PC-9 (cell line): ENCODE measurements at regions not wholly inside any gene's neighbourhood (a gene's known extent, or its start where the extent isn't known, plus 50 kb on each side); places are given as distances from the start of the nearest gene placed in this dataset.

Experiments used
- BruUV-seq: library from RNA; stranded (reverse); fragments of 400-500 nt; replicated peaks from 2 replicates; lab custom pipeline; 2021; lab: Mats Ljungman, UMichigan
- CTCF ChIA-PET: fragments of 300-600 bp; sonication (Branson Sonifier 250); formaldehyde crosslinking; loops from one replicate; lab custom pipeline; 2022; ENCODE audit warnings: antibody characterized with exemption; lab: Charles Lee
- POLR2A ChIA-PET: fragments of 300-600 bp; sonication (Branson Sonifier 250); formaldehyde crosslinking; loops from one replicate; lab custom pipeline; 2022; ENCODE audit warnings: antibody characterized with exemption; ENCODE audit not compliant: unreplicated experiment; lab: Charles Lee
- DNase-seq, 2 experiments: peaks; one replicate each; pipeline versions ENCODE4 v3.0.0 to v3.0.0-alpha.2; 2015 to 2022; ENCODE audit warnings: mixed read lengths in 1 of 2
- H2AFZ ChIP-seq: fragments of 200-600 bp; sonication (generic); 2 replicates; pipeline ENCODE4 v1.8.1; 2017; ENCODE audit warnings: antibody characterized with exemption
- H3F3A ChIP-seq: fragments of 200-600 bp; sonication (generic); 2 replicates; pipeline ENCODE4 v1.8.1; 2017; ENCODE audit warnings: antibody characterized with exemption, mild to moderate bottlenecking, low read depth; ENCODE audit not compliant: insufficient read depth
- H3K27ac ChIP-seq: fragments of 200-600 bp; sonication (generic); 2 replicates; pipeline ENCODE4 v1.6.1; 2016; ENCODE audit warnings: mixed run types
- H3K27me3 ChIP-seq: fragments of 200-600 bp; sonication (generic); 2 replicates; pipeline ENCODE4 v1.6.1; 2016; ENCODE audit warnings: low read depth, mixed run types; ENCODE audit not compliant: insufficient read depth
- H3K36me3 ChIP-seq: fragments of 200-600 bp; sonication (generic); 2 replicates; pipeline ENCODE4 v1.6.1; 2016; ENCODE audit warnings: low read depth, mixed run types
- H3K4me1 ChIP-seq: fragments of 200-600 bp; sonication (generic); replicated peaks from 2 replicates; pipeline ENCODE4 v1.6.1; 2016; ENCODE audit warnings: mixed run types; ENCODE audit not compliant: insufficient read depth
- H3K4me2 ChIP-seq: fragments of 200-600 bp; sonication (generic); 2 replicates; pipeline ENCODE4 v1.6.1; 2017; ENCODE audit warnings: mixed run types
- H3K4me3 ChIP-seq: fragments of 200-600 bp; sonication (generic); 2 replicates; pipeline ENCODE4 v1.6.1; 2016; ENCODE audit warnings: mixed run types
- H3K79me2 ChIP-seq: fragments of 200-600 bp; sonication (generic); 2 replicates; pipeline ENCODE4 v1.6.1; 2017; ENCODE audit warnings: low read depth, mixed run types
- H3K9me2 ChIP-seq: fragments of 200-600 bp; sonication (generic); 2 replicates; pipeline ENCODE4 v1.8.1; 2017; ENCODE audit warnings: mild to moderate bottlenecking; ENCODE audit not compliant: insufficient read depth
- H3K9me3 ChIP-seq: fragments of 200-600 bp; sonication (generic); 2 replicates; pipeline ENCODE4 v1.8.1; 2016; ENCODE audit warnings: low read depth; ENCODE audit not compliant: insufficient read depth
- H4K20me1 ChIP-seq: fragments of 200-600 bp; sonication (generic); 2 replicates; pipeline ENCODE4 v1.8.1; 2017; ENCODE audit not compliant: insufficient read depth
- CTCF ChIP-seq: fragments of 200-600 bp; sonication (generic); conservative IDR thresholded peaks from 2 replicates; pipeline ENCODE4 v1.6.1; 2017; ENCODE audit warnings: mixed run types, antibody characterized with exemption, mild to moderate bottlenecking, moderate library complexity
- EZH2 ChIP-seq: fragments of 200-600 bp; sonication (generic); IDR thresholded peaks from 2 replicates; pipeline ENCODE4 v1.8.0; 2017; ENCODE audit warnings: antibody characterized with exemption, low read depth
- intact Hi-C: fragments of 100-400 bp; cut with micrococcal nuclease; formaldehyde crosslinking; loops from one replicate; pipeline ENCODE4 v1.10.0; 2022; ENCODE audit not compliant: unreplicated experiment

- no peak for DNase-seq
- TF ChIP-seq EZH2: no peak
- no peak for TF ChIP-seq CTCF
- no peaks in the 10 kb centered on the region for H3K9me3 ChIP-seq
- no peak overlapping the region for H3K27ac ChIP-seq
- no peaks in the 10 kb centered on the region for H4K20me1 ChIP-seq
- no peaks in the 10 kb centered on the region for H3K36me3 ChIP-seq
- intact Hi-C loops: no loop called here
- no TSS peak for BruUV-seq
- H3K27me3 ChIP-seq: no peaks in the 10 kb centered on the region
- no peaks in the 10 kb centered on the region for H3K9me2 ChIP-seq
- H3K79me2 ChIP-seq: no peaks in the 10 kb centered on the region
- H3K4me2 ChIP-seq: no peak overlapping the region
- H3K4me3 ChIP-seq: no peak overlapping the region
- POLR2A ChIA-PET: no interaction called here
- CTCF ChIA-PET: no interaction called here
- no peaks in the 10 kb centered on the region for H3F3A ChIP-seq
- no peaks in the 10 kb centered on the region for H3K4me1 ChIP-seq
- H2AFZ ChIP-seq: no peak overlapping the region
Measured at GRCh38 chr2:228725031-228725430, 543.5 kb upstream of the SPHKAP start.

- Histone ChIP-seq H3K27ac (no peak overlapping the region), H3K4me1 (no peaks in the 10 kb centered on the region), H3K4me2 (no peak overlapping the region), H3K9me2 (no peaks in the 10 kb centered on the region), H3K36me3 (no peaks in the 10 kb centered on the region), H3K9me3 (no peaks in the 10 kb centered on the region), H3K4me3 (no peak overlapping the region), H2AFZ (no peak overlapping the region), H3K79me2 (no peaks in the 10 kb centered on the region), H4K20me1 (no peaks in the 10 kb centered on the region), H3F3A (no peaks in the 10 kb centered on the region), H3K27me3 (no peaks in the 10 kb centered on the region)
- no TSS peak for BruUV-seq
- ChIA-PET POLR2A (no interaction called here), CTCF (no interaction called here)
- DNase-seq: no peak
- intact Hi-C loops: no loop called here
- TF ChIP-seq EZH2 (no peak), CTCF (no peak)
Measured at GRCh38 chr2:228723599-228723998, 542.1 kb upstream of the SPHKAP start.

- Histone ChIP-seq H3K4me3 (no peak overlapping the region), H4K20me1 (no peaks in the 10 kb centered on the region), H3K27me3 (no peaks in the 10 kb centered on the region), H3K9me3 (no peaks in the 10 kb centered on the region), H3K9me2 (no peaks in the 10 kb centered on the region), H3K4me2 (no peak overlapping the region), H3F3A (no peaks in the 10 kb centered on the region), H3K27ac (no peak overlapping the region), H3K36me3 (no peaks in the 10 kb centered on the region), H3K79me2 (no peaks in the 10 kb centered on the region), H2AFZ (no peak overlapping the region), H3K4me1 (no peaks in the 10 kb centered on the region)
- POLR2A ChIA-PET: no interaction called here
- intact Hi-C loops: no loop called here
- CTCF ChIA-PET: no interaction called here
- no peak for DNase-seq
- TF ChIP-seq EZH2: no peak
- no peak for TF ChIP-seq CTCF
- BruUV-seq: no TSS peak
Measured at GRCh38 chr2:228722311-228722710, 540.8 kb upstream of the SPHKAP start.
